Common myeloid progenitor, CD34-positive (primary cell): ENCODE measurements at regions not wholly inside any gene's neighbourhood (a gene's known extent, or its start where the extent isn't known, plus 50 kb on each side); places are given as distances from the start of the nearest gene placed in this dataset.

Source experiments
- CTCF ChIA-PET: fragments of 350-600 bp; sonication (Branson Sonifier 250); formaldehyde crosslinking; loops from one replicate; lab custom pipeline; 2021; ENCODE audit warnings: antibody characterized with exemption; lab: Charles Lee
- POLR2A ChIA-PET: fragments of 350-600 bp; sonication (Branson Sonifier 250); formaldehyde crosslinking; loops from one replicate; lab custom pipeline; 2021; ENCODE audit warnings: antibody characterized with exemption; lab: Charles Lee
- DNase-seq, 3 donors: peaks; one replicate each; pipeline versions ENCODE4 v3.0.0 to v3.0.0-alpha.2; 2013
- H3K27ac ChIP-seq, 2 experiments: 1 replicate in 1 of 2; 2 replicates in 1 of 2; pipeline ENCODE4 v1.7.0; 2013; ENCODE audit warnings: inconsistent platforms in 2 of 2, low read length in 2 of 2, mild to moderate bottlenecking in 2 of 2, low read depth in 1 of 2, moderate library complexity in 1 of 2; ENCODE audit not compliant: severe bottlenecking in 2 of 2, insufficient read depth in 1 of 2, poor library complexity in 1 of 2
- H3K27me3 ChIP-seq, 5 experiments: replicated peaks in 2 of 5; 1 replicate in 3 of 5; 2 replicates in 2 of 5; pipeline versions ENCODE4 v1.6.1 to v1.7.0; 2013; ENCODE audit warnings: low read length in 4 of 5, mild to moderate bottlenecking in 2 of 5, moderate library complexity in 2 of 5, inconsistent platforms in 1 of 5; ENCODE audit not compliant: insufficient read depth in 5 of 5, control insufficient read depth in 4 of 5
- H3K36me3 ChIP-seq, 4 experiments: 1 replicate in 2 of 4; 2 replicates in 2 of 4; pipeline versions ENCODE4 v1.6.1 to v1.7.0; 2013; ENCODE audit warnings: low read length in 3 of 4, control low read depth in 1 of 4, mild to moderate bottlenecking in 1 of 4; ENCODE audit not compliant: control insufficient read depth in 4 of 4, insufficient read depth in 4 of 4
- H3K4me1 ChIP-seq, 4 experiments: 1 replicate in 3 of 4; 2 replicates in 1 of 4; pipeline versions ENCODE4 v1.6.1 to v1.7.1; 2013; ENCODE audit warnings: low read length in 3 of 4, mild to moderate bottlenecking in 3 of 4, control low read depth in 1 of 4, inconsistent platforms in 1 of 4, moderate library complexity in 1 of 4; ENCODE audit not compliant: control insufficient read depth in 4 of 4, insufficient read depth in 4 of 4; ENCODE audit errors: control extremely low read depth in 1 of 4
- H3K4me3 ChIP-seq, 7 experiments: 1 replicate in 4 of 7; 2 replicates in 3 of 7; pipeline versions ENCODE4 v1.5.1 to v1.7.0; 2013; ENCODE audit warnings: mild to moderate bottlenecking in 7 of 7, low read length in 6 of 7, moderate library complexity in 6 of 7, inconsistent platforms in 2 of 7, low read depth in 2 of 7, control low read depth in 1 of 7; ENCODE audit not compliant: insufficient read depth in 4 of 7, control insufficient read depth in 1 of 7; ENCODE audit errors: extremely low read depth in 1 of 7
- H3K9me3 ChIP-seq, 5 experiments: 1 replicate in 4 of 5; 2 replicates in 1 of 5; pipeline versions ENCODE4 v1.6.1 to v1.7.1; 2013; ENCODE audit warnings: low read length in 4 of 5, mild to moderate bottlenecking in 2 of 5, inconsistent platforms in 1 of 5, low read depth in 1 of 5, moderate library complexity in 1 of 5; ENCODE audit not compliant: control insufficient read depth in 4 of 5, insufficient read depth in 2 of 5; ENCODE audit errors: control extremely low read depth in 1 of 5
- WGBS: methylation state at CpG from one replicate; pipeline ENCODE4 v1.1.5; 2013; ENCODE audit not compliant: insufficient coverage; 5-methylcytosine and 5-hydroxymethylcytosine counted together

DNA sequence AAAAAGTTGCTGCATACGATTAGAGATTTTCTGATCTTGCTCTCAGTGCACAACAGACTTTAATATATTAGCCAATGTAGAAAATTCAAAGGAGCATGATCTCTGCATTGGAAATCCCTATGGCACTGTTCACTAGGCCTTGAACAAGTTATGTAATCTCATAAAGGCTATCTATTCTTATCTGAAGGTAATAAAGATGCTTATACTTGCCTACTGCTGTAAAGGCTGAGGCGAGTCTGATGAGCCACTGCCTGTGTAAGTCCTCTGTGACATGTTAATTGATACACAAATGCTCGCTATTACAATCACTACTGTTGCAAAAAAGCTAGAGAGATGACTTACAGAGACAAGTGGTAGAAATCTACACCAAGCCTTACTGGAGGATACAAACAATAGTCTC, 207.4 kb downstream of the EPHA4 start:
- H3K27ac ChIP-seq = no peak overlapping the region
- ChIA-PET POLR2A (no interaction called here), CTCF (no interaction called here)

More for the DNA sequence above, 207.4 kb downstream of the EPHA4 start:
- Histone ChIP-seq H3K9me3 (no peaks in the 10 kb centered on the region), H3K27me3 (no peaks in the 10 kb centered on the region), H3K36me3 (no peaks in the 10 kb centered on the region), H3K4me3 (no peak overlapping the region), H3K4me1 (no peaks in the 10 kb centered on the region)
- 100% methylated on average over 2 of the region's 3 CpGs for WGBS
- DNase-seq = no peak
